Osteocyte (in vitro differentiated cells): ENCODE measurements at regions not wholly inside any gene's neighbourhood (a gene's known extent, or its start where the extent isn't known, plus 50 kb on each side); places are given as distances from the start of the nearest gene placed in this dataset.

Source experiments
- DNase-seq: peaks from one replicate; pipeline ENCODE4 v3.0.0; 2021; ENCODE audit warnings: mixed read lengths; ENCODE audit not compliant: unreplicated experiment; ENCODE audit errors: extremely low spot score
- H3K27ac Mint-ChIP-seq: one replicate; pipeline ENCODE4 v1.8.0; 2021; ENCODE audit warnings: mild to moderate bottlenecking, mixed read lengths; ENCODE audit not compliant: unreplicated experiment
- H3K27me3 Mint-ChIP-seq: one replicate; pipeline ENCODE4 v1.8.0; 2021; ENCODE audit warnings: mixed read lengths; ENCODE audit not compliant: unreplicated experiment
- H3K36me3 Mint-ChIP-seq: one replicate; pipeline ENCODE4 v1.8.0; 2021; ENCODE audit warnings: mixed read lengths; ENCODE audit not compliant: unreplicated experiment
- H3K4me1 Mint-ChIP-seq: one replicate; pipeline ENCODE4 v1.8.0; 2021; ENCODE audit warnings: mixed read lengths; ENCODE audit not compliant: unreplicated experiment
- H3K4me3 Mint-ChIP-seq: one replicate; pipeline ENCODE4 v1.8.0; 2021; ENCODE audit warnings: mild to moderate bottlenecking, moderate library complexity, mixed read lengths; ENCODE audit not compliant: unreplicated experiment
- H3K9me3 Mint-ChIP-seq: one replicate; pipeline ENCODE4 v1.8.0; 2021; ENCODE audit warnings: mixed read lengths; ENCODE audit not compliant: unreplicated experiment
- CTCF ChIP-seq: fragments of 200-600 bp; sonication (generic); IDR thresholded peaks from 2 replicates; pipeline ENCODE4 v1.5.0; 2021; ENCODE audit warnings: antibody characterized with exemption, mild to moderate bottlenecking, moderate library complexity

- Mint-ChIP-seq H3K27ac (no peak overlapping the region), H3K9me3 (no peaks in the 10 kb centered on the region), H3K4me3 (no peak overlapping the region), H3K4me1 (peaks cover 15% of the 10 kb centered on the region), H3K27me3 (peaks cover 2% of the 10 kb centered on the region), H3K36me3 (no peaks in the 10 kb centered on the region)
- no peak for TF ChIP-seq CTCF
- DNase-seq, result no peak
Observed at GRCh38 chr2:234548695-234549420, 52.0 kb upstream of the ARL4C start.

- Mint-ChIP-seq H3K4me3 (no peak overlapping the region), H3K27ac (no peak overlapping the region), H3K4me1 (peaks cover 15% of the 10 kb centered on the region), H3K36me3 (no peaks in the 10 kb centered on the region), H3K9me3 (no peaks in the 10 kb centered on the region), H3K27me3 (peaks cover 2% of the 10 kb centered on the region)
- no peak for TF ChIP-seq CTCF
- no peak for DNase-seq
Observed at GRCh38 chr2:234546770-234547169, 49.9 kb upstream of the ARL4C start.
